NOMO-1 treated with DMSO at 0.1 percent for 48 hours (cell line): ENCODE measurements at regions not wholly inside any gene's neighbourhood (a gene's known extent, or its start where the extent isn't known, plus 50 kb on each side); places are given as distances from the start of the nearest gene placed in this dataset.

Experiments
- DNase-seq: peaks from one replicate; lab custom pipeline; 2025; ENCODE audit not compliant: unreplicated experiment; lab: John Stamatoyannopoulos, UW

DNA sequence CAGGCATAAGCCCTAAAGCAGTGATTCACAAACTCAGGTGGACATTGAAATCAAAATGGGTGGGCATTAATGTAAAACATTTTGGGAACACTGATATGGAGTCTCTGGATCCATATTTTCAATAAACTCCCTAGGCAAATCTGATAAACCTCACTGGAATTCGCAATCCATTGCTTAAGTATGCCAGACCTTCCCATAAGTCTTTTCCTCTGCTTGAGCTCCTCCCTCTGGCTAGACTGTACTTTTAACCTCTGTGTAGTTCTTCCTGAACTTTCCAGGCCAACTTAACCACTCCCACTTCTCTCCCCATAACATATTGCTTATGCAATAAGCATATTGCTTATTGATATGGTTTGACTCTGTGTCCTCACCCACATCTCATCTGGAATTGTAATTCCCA is 629.7 kb upstream of the IMPG1 start:
- DNase-seq, result no peak

GRCh38 chr6:76701610-76702009 is 629.1 kb upstream of the IMPG1 start:
- no peak for DNase-seq

- DNase-seq, result no peak
These were observed 625.1 kb upstream of the IMPG1 start for GRCh38 chr6:76697585-76697984.

DNA sequence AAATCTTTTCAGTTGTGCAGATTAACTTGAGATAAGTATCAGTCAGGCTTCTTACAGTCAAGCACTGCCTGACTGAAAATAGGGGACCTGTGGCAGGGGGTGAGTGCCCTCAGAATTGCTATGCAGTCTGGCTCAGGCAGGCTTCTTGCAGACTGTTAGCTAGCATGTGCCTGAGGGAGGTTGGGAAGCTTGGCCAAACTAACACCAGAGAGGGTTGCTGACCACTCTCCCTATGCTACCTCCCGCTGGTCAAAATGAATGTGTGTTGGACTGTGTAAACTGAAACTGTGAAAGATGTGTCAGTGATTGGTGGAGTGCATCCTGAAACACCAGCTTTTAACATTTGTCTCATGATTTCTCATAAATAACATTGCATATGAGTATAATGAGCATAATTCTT is 622.3 kb upstream of the IMPG1 start:
- no peak for DNase-seq

DNA sequence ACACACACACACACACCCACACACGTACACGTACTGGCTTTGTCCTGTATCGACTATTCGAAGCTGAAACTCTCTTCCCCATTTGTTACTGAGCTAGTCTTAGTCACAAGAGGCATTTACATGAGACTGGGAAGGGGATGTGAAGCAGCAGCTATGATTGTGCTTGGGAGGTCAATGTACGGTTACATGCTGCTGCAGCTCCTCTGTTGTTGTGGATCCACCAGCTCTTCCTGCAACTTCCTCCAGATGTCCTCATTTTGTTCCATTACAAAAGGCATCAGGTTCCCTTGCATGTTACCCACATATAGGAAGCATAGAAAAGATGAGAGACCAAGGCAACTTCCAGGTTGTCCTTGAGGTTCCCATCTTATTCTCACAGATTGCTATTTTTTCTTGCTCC is 612.4 kb upstream of the IMPG1 start:
- no peak for DNase-seq

DNA sequence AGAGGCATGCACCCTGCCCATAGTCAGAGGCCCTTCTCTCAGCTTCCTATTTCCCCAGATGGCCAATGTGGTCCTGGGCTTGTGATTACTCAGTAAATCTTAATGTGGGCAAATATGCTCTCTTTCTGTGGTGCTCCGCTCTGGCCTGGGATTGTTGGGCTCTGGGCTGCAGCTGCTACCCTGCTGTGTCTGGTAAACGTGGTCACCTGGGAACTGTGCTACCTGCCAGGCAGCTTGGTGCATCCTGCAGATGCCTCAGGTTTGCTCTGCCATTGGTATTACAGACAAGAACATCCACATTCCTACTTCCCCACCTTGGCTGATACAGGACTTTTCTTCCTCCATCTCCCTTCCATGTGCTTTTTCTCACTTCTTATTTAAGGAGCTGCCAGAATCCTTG is 611.5 kb upstream of the IMPG1 start:
- DNase-seq, result peak; percentile 0

DNA sequence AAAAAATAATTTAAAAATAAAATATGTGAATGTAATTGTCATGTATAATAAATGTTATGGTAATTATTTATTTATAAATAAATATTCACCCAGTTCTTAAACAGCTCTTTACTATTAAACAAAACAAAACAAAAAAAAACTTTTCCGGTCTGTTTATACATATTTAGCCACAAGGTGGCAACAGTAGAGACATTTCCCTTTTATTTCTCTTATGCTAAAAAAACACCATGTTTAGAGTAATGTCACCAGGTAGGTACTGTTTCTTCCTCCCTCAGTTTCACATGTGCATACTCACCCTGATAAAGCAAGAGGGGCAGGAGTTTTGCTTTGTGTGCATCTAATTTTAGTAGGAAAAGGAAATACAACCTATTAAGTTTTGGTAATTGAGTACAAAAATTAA is 610.4 kb upstream of the IMPG1 start:
- DNase-seq, result peak; percentile 10

DNA sequence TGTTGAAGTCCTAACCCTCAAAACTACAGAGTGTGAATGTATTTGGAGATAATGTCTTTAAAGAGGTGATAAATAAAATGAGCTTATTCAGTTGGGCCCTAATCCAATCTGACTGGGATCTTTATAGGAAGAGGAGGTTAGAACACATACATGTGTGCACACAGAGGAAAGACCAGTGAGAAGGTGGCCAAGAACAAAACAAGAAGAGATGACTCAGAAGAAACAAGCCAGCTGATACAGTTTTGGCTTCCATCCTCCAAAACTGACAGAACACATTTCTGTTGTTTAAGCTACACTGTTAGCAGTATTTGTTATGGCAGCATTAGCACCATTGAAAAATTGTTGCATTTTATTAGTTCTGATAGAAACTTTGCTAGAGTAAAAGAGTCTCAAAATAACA is 609.3 kb upstream of the IMPG1 start:
- DNase-seq, result no peak

DNA sequence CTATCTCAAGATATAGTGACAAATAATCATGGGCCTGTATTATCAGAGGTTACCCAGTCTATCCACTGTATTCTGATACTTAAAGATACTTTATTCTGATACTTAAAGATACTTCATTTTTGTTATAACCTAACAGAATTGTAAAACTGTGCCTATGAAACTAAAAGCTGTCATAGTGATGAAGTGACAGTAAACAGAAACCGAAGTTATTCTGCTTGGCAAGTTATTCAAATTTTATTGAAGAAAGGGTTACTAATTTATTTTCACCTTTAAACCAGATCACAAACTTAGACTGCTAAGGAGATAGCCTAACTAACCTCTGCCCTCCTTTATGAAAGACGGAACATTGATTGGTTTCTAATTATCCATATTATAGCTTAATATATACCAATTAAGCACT is 604.6 kb upstream of the IMPG1 start:
- DNase-seq, result no peak

DNA sequence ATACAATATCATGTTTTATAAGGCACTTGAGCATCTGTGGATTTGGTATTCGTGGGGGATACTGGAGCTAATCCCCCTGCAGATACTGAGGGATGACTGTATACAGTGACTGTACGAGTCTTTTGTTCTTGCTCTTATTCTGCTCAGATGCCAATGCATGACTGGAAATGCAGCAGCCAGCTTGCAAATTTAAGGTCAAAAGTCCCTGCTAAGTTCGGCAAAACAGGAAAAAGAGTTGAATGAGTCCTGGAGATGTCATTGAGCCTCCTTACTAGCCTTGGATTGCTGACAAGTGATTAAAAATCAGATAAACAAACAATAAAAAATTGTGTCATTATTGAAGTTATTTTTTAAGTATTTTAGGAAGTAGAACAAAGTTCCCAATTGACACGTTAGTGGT is 599.3 kb upstream of the IMPG1 start:
- DNase-seq, result no peak

DNA sequence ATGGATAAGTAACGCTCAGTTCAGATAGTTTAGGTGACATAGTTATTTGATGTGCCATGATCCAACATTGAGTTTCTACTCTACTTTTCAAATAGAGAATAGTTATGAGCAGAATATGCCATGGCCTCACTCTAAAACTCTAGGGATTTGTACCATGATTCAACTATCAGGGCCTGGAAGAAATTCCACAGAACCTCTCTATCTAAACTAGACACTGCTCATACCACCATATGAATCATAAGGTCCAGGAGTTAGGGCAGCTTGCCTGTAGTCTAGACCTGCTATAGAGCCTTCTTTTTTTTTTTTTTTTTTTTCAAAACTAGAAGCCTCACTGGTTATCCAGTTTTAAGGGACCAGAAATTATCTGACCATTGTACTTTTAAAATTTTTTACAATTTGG is 571.8 kb upstream of the IMPG1 start:
- DNase-seq, result no peak

DNA sequence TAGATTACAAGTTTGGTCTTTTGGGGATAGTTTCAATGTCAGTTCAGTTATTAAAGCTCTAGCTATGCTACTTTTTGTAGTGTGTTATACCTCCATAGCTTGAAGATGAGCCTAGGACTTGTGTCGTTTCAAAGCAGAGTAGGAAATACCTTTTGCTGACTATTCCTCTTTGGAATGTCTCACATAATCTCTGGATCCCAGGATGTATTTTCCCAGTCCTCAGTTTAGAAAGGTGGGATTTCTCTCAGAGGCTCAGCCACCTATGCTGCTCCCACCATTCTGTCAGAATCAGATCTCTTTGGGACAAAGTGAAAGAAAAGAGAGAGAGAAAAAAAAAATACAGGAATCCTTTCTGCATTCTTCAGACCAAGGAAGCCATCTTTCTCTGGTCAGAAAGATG is 567.5 kb upstream of the IMPG1 start:
- DNase-seq, result no peak

- no peak for DNase-seq
These were observed 562.2 kb upstream of the IMPG1 start for GRCh38 chr6:76634695-76635094.

DNA sequence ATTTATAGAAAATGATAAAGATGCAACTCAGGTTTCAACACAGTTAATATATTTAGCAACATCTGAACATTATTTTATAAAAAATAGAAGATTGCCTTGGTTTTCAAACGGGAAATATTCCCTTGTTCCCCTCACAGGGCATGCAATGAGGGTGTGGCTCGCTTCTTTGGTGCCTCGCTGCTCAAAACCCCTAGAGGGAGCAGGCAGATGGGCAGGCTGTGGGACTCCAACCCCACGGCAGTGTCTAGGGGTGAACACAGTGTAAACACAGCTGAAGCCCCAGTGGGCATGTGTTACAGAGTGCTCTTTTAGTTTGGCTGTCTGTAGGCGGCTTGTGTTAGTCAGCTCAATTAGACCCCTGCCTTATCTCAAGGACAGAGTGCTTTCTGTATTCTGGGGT is 560.8 kb upstream of the IMPG1 start:
- no peak for DNase-seq

- no peak for DNase-seq
These were observed 559.2 kb upstream of the IMPG1 start for GRCh38 chr6:76631622-76632021.

DNA sequence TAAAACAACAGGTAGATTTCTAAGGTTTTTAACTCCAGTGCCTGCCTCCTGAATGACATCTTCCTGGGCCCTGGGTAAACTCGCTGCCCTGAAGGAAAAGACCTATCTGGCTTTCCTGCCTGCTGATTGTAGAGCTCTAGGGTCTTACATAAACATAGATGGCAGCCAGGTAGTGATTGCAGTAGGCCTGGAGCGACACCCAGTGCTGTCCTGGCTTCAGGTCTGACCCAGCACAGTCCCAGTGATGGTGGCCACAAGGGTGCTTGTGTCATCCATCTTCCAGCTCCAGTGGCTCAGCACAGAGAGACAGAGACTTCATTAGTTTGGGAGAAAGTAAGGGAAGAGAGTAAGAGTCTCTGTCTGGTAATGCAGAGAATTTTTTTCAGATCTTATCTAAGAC is 542.9 kb upstream of the IMPG1 start:
- DNase-seq, result no peak

DNA sequence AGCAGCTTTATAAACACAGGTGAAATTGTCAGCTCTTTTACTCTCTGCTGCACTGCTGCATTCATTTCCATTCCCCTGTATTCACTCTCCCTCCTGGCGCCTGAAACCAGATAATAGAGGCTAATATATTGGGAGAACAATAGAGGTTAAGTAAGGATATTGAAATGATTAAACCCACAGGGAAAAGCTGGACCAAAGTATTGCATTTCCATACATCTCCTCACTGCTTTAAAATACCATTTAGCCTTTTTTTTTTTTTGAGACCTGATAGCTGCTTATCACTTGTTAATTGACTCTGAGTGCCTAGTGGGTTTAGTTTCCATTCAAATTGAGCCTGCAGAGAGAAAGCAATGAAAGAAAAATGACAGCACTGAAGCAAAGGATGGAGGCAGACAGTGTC is 540.5 kb upstream of the IMPG1 start:
- no peak for DNase-seq

DNA sequence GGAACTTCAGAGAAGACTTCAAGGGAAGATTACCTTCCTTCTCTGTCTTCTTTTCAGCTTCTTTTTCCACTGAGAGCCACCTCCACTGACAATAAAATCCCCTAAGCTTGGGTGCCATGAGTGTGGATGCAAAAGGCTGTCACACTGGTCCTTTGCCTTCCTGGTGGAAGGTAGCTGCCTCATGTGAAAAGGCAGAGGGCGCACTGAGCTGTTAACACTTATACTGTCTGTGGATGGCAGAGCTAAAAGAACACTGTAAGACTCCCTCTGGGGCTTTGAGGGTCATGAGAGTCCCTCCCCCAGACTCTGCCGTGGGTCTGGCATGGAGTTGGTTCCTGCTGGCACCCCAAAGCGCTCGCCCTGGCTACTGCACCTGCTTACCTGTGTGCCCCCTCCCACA is 536.7 kb upstream of the IMPG1 start:
- DNase-seq, result no peak

DNA sequence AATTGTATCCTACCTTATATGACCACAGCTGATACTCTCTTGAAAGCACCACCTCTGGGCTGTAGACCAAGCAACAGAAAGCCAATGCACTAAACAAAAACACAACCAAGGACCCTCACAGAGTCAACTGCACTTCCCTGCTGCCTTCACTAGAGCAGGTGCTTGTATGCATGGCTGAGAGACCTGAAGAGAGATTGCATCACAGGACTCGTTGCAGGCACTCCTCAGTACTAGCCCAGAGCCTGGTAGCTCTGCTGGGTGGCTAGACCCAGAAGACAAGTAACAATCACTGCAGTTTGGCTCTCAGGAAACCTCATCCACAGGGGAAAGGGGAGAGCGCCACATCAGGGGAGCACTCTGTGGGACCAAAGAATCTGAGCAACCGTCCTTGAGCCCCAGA is 521.6 kb upstream of the IMPG1 start:
- no peak for DNase-seq

GRCh38 chr6:76593668-76594067 is 521.2 kb upstream of the IMPG1 start:
- no peak for DNase-seq

DNA sequence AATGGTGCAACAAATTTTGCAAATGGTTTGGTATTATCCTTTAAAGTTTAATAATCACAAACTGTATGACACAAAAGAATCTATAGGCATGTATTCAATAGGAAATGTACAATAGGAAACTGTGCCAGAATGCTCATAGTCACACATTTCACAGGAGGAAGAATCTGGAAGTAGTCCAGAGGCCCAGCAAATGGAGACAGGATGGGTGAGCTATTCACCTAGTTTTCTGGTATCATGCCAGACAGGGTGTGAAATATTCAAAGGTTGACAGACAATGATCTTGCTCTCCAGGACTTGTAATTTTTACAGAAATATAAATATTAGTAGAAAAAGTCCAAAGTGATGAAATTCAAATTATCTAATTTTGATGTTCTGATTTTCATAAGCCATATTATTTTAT is 520.1 kb upstream of the IMPG1 start:
- no peak for DNase-seq

DNA sequence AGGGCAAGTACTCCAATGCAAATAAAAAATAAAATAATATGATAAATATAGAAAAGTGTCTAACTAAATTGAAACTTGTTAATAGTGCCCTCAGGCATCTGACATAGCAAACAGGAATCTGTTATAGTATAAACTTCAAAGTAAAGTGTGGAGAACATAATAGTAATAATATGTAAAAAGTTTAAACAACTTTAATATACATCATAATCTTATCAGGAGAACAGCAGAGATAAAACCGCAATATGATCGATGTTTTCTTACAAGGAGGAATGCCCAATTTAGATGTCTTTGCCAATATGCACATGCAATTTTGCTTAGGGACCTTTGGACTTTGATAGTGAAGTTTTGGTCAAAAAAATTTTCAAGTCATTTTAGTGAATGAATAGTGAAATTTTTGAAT is 514.8 kb upstream of the IMPG1 start:
- DNase-seq, result no peak

GRCh38 chr6:76584121-76584520 is 511.7 kb upstream of the IMPG1 start:
- DNase-seq, result no peak

DNA sequence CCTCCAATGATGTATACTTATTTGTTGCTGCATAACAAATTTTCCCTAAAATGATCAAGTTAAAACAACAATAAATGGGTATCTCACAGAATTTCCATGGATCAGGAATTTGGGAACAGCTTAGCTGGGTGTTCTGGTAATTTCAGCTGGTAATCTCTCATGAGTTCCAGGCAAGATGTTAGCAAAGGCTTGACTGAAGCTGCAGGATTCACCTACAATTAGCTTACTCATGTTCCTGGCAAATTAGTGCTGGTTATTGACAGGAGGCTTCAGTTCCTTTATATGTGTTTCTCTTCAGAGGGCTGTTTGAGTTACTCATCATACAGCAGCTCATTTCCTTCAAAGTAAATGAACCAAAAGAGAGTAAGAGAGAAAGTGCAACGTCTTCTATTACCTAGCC is 506.3 kb upstream of the IMPG1 start:
- no peak for DNase-seq
